GM23338 (cell line): ENCODE measurements at regions not wholly inside any gene's neighbourhood (a gene's known extent, or its start where the extent isn't known, plus 50 kb on each side); places are given as distances from the start of the nearest gene placed in this dataset.

Experiments
- ATAC-seq: fragments of 200-7000 bp; cut with Tn5 transposase; 3 replicates; pipeline ENCODE4 v1.9.1; 2020
- DNase-seq: peaks from one replicate; pipeline ENCODE4 v3.0.0-alpha.2; 2015; ENCODE audit warnings: low spot score
- H2AFZ ChIP-seq: fragments of 200-600 bp; sonication (generic); 2 replicates; pipeline ENCODE4 v1.8.0; 2016; ENCODE audit warnings: antibody characterized with exemption, mild to moderate bottlenecking, moderate library complexity
- H3F3A ChIP-seq: fragments of 200-600 bp; sonication (generic); replicated peaks from 2 replicates; pipeline ENCODE4 v1.8.0; 2017; ENCODE audit warnings: antibody characterized with exemption, mixed run types, low read depth
- H3K27ac ChIP-seq: fragments of 200-600 bp; sonication (generic); 2 replicates; pipeline ENCODE4 v1.6.1; 2016; ENCODE audit warnings: low read depth
- H3K27me3 ChIP-seq: fragments of 200-600 bp; sonication (generic); 2 replicates; pipeline ENCODE4 v1.8.0; 2016; ENCODE audit warnings: mild to moderate bottlenecking, mixed run types, moderate library complexity; ENCODE audit not compliant: insufficient read depth
- H3K36me3 ChIP-seq: fragments of 200-600 bp; sonication (generic); 2 replicates; pipeline ENCODE4 v1.8.0; 2016; ENCODE audit warnings: mild to moderate bottlenecking; ENCODE audit not compliant: insufficient read depth
- H3K4me1 ChIP-seq: fragments of 200-600 bp; sonication (generic); 2 replicates; pipeline ENCODE4 v1.8.0; 2016; ENCODE audit warnings: mild to moderate bottlenecking, moderate library complexity; ENCODE audit not compliant: insufficient read depth
- H3K4me2 ChIP-seq: fragments of 200-600 bp; sonication (generic); 2 replicates; pipeline ENCODE4 v1.7.1; 2017; ENCODE audit warnings: mixed run types
- H3K4me3 ChIP-seq: fragments of 200-600 bp; sonication (generic); 2 replicates; pipeline ENCODE4 v1.6.1; 2016; ENCODE audit warnings: mixed run types
- H3K79me2 ChIP-seq: fragments of 200-600 bp; sonication (generic); replicated peaks from 2 replicates; pipeline ENCODE4 v1.8.0; 2017; ENCODE audit warnings: mild to moderate bottlenecking; ENCODE audit not compliant: insufficient read depth
- H3K9me2 ChIP-seq: fragments of 200-600 bp; sonication (generic); 2 replicates; pipeline ENCODE4 v1.8.0; 2017; ENCODE audit not compliant: insufficient read depth
- H4K20me1 ChIP-seq: fragments of 200-600 bp; sonication (generic); replicated peaks from 2 replicates; pipeline ENCODE4 v1.8.0; 2017; ENCODE audit warnings: mild to moderate bottlenecking; ENCODE audit not compliant: insufficient read depth
- H3K27ac Mint-ChIP-seq: 2 replicates; pipeline ENCODE4 v1.8.0; 2020; ENCODE audit warnings: inconsistent platforms, mild to moderate bottlenecking, moderate library complexity, mixed read lengths
- H3K27me3 Mint-ChIP-seq: 3 replicates; pipeline ENCODE4 v1.8.0; 2022; ENCODE audit warnings: low read depth, mild to moderate bottlenecking, moderate library complexity, mixed read lengths, inconsistent platforms; ENCODE audit not compliant: insufficient read depth, poor library complexity
- H3K36me3 Mint-ChIP-seq: 3 replicates; pipeline ENCODE4 v1.8.0; 2021; ENCODE audit warnings: low read depth, mild to moderate bottlenecking, inconsistent platforms, moderate library complexity, mixed read lengths
- H3K4me1 Mint-ChIP-seq: 3 replicates; pipeline ENCODE4 v1.8.0; 2020; ENCODE audit warnings: mild to moderate bottlenecking, inconsistent platforms, mixed read lengths
- H3K4me3 Mint-ChIP-seq: 3 replicates; pipeline ENCODE4 v1.8.0; 2021; ENCODE audit warnings: moderate library complexity, mild to moderate bottlenecking, inconsistent platforms, mixed read lengths
- H3K9me3 Mint-ChIP-seq: 3 replicates; pipeline ENCODE4 v1.8.0; 2020; ENCODE audit warnings: moderate library complexity, mild to moderate bottlenecking, inconsistent platforms, mixed read lengths
- CREB1 ChIP-seq: fragments of 250-450 bp; sonication (Bioruptor Pico); IDR thresholded peaks from 2 replicates; pipeline ENCODE4 v1.5.0; 2020; ENCODE audit warnings: low read depth, mild to moderate bottlenecking, moderate library complexity
- CTCF ChIP-seq, 2 experiments: fragments of 200-600 bp in 1 of 2; sonication (generic) in 1 of 2; conservative IDR thresholded peaks; 2 replicates each; pipeline versions ENCODE4 v1.5.1 to v1.6.1; 2016 to 2017; ENCODE audit warnings: antibody characterized with exemption in 2 of 2, low read depth in 2 of 2, mild to moderate bottlenecking in 2 of 2, moderate library complexity in 1 of 2
- EZH2 ChIP-seq: fragments of 200-600 bp; sonication (generic); IDR thresholded peaks from one replicate; pipeline ENCODE4 v1.8.0; 2017; ENCODE audit warnings: antibody characterized with exemption, mild to moderate bottlenecking, low read depth; ENCODE audit not compliant: unreplicated experiment
- JUNB ChIP-seq: IDR thresholded peaks from one replicate; pipeline ENCODE4 v1.6.1; 2016; ENCODE audit warnings: antibody characterized with exemption; ENCODE audit not compliant: unreplicated experiment
- NANOG ChIP-seq: IDR thresholded peaks from 2 replicates; pipeline ENCODE4 v1.6.1; 2016; ENCODE audit warnings: antibody characterized with exemption, borderline replicate concordance
- POLR2AphosphoS5 ChIP-seq: IDR thresholded peaks from 2 replicates; pipeline ENCODE4 v1.6.1; 2016; ENCODE audit warnings: antibody characterized with exemption, low read depth
- REST ChIP-seq: IDR thresholded peaks from one replicate; pipeline ENCODE4 v1.6.1; 2018; ENCODE audit warnings: antibody characterized with exemption; ENCODE audit not compliant: unreplicated experiment
- STAT1 ChIP-seq: IDR thresholded peaks from one replicate; pipeline ENCODE4 v1.6.1; 2016; ENCODE audit warnings: antibody characterized with exemption; ENCODE audit not compliant: unreplicated experiment
- ZNF114 ChIP-seq: fragments of 250-450 bp; sonication (Bioruptor Pico); IDR thresholded peaks from 2 replicates; pipeline ENCODE4 v1.5.0; 2020; ENCODE audit warnings: mild to moderate bottlenecking, moderate library complexity
- ZNF331 ChIP-seq: fragments of 250-450 bp; sonication (Bioruptor Pico); IDR thresholded peaks from 2 replicates; pipeline ENCODE4 v1.5.0; 2020; ENCODE audit warnings: low read depth, mild to moderate bottlenecking, moderate library complexity
- ZNF462 ChIP-seq: fragments of 250-450 bp; sonication (Bioruptor Pico); IDR thresholded peaks from 2 replicates; pipeline ENCODE4 v1.5.0; 2020; ENCODE audit warnings: mild to moderate bottlenecking, moderate library complexity

- ATAC-seq: peak; percentile 78
- TF ChIP-seq REST (no peak), ZNF462 (CRISPR knock-in tag) (no peak), ZNF114 (CRISPR knock-in tag) (no peak), ZNF331 (CRISPR knock-in tag) (no peak), CREB1 (CRISPR knock-in tag) (no peak), EZH2 (no peak), JUNB (no peak), NANOG (no peak), CTCF (conservative IDR thresholded peaks at IDR 0.05; ENCODE audit: low read depth in 2 of 2) (no peak), POLR2AphosphoS5 (no peak), STAT1 (no peak)
- DNase-seq: peak; percentile 18
These were observed 411.5 kb downstream of the RASEF start for GRCh38 chr9:82651474-82651873.

More at GRCh38 chr9:82651474-82651873, 411.5 kb downstream of the RASEF start:
- Histone ChIP-seq H3K79me2 (no peaks in the 10 kb centered on the region), H3K9me2 (no peaks in the 10 kb centered on the region), H3F3A (no peaks in the 10 kb centered on the region), H4K20me1 (no peaks in the 10 kb centered on the region), H3K27ac (no peak overlapping the region), H3K36me3 (no peaks in the 10 kb centered on the region), H3K4me1 (no peaks in the 10 kb centered on the region), H3K27me3 (no peaks in the 10 kb centered on the region), H3K4me2 (no peak overlapping the region), H2AFZ (no peak overlapping the region), H3K4me3 (no peak overlapping the region)
- H3K27ac Mint-ChIP-seq: no peak overlapping the region
- H3K4me3 Mint-ChIP-seq: no peak overlapping the region
- no peaks in the 10 kb centered on the region for H3K27me3 Mint-ChIP-seq
- peaks cover 10% of the 10 kb centered on the region; the same call in 2 of the 3 replicates for H3K9me3 Mint-ChIP-seq
- peaks cover 7% of the 10 kb centered on the region for H3K4me1 Mint-ChIP-seq
- 0 out of 3 replicates have a peak, but pooled peaks cover 3% of the 10 kb centered on the region for H3K36me3 Mint-ChIP-seq
